IMR-90 (cell line): ENCODE measurements at regions not wholly inside any gene's neighbourhood (a gene's known extent, or its start where the extent isn't known, plus 50 kb on each side); places are given as distances from the start of the nearest gene placed in this dataset.

Experiments
- CHD1 ChIP-seq: IDR thresholded peaks from 2 replicates; pipeline ENCODE4 v1.6.1; 2012; ENCODE audit warnings: low read depth, low read length, improper control_type of control experiment
- CTCF ChIP-seq: conservative IDR thresholded peaks from 2 replicates; pipeline ENCODE4 v1.5.1; 2012; ENCODE audit warnings: mild to moderate bottlenecking, low read depth, low read length, improper control_type of control experiment
- MAFK ChIP-seq: IDR thresholded peaks from 2 replicates; pipeline ENCODE4 v1.6.1; 2012; ENCODE audit warnings: low read depth, low read length, improper control_type of control experiment
- MAZ ChIP-seq: IDR thresholded peaks from 2 replicates; pipeline ENCODE4 v1.6.1; 2012; ENCODE audit warnings: low read depth, mild to moderate bottlenecking, low read length, improper control_type of control experiment, moderate library complexity, borderline replicate concordance
- MXI1 ChIP-seq: IDR thresholded peaks from 2 replicates; pipeline ENCODE4 v1.6.1; 2012; ENCODE audit warnings: low read depth, mild to moderate bottlenecking, low read length, moderate library complexity, borderline replicate concordance
- POLR2A ChIP-seq: IDR thresholded peaks from 2 replicates; pipeline ENCODE4 v1.6.1; 2012; ENCODE audit warnings: mild to moderate bottlenecking, low read depth, low read length
- RAD21 ChIP-seq: IDR thresholded peaks from 2 replicates; pipeline ENCODE4 v1.6.1; 2012; ENCODE audit warnings: low read length, improper control_type of control experiment
- RCOR1 ChIP-seq: IDR thresholded peaks from 2 replicates; pipeline ENCODE4 v1.6.1; 2012; ENCODE audit warnings: mild to moderate bottlenecking, low read length, improper control_type of control experiment; ENCODE audit not compliant: insufficient replicate concordance
- RFX5 ChIP-seq: IDR thresholded peaks from 2 replicates; pipeline ENCODE4 v1.8.0; 2012; ENCODE audit warnings: low read depth, mild to moderate bottlenecking, low read length, moderate library complexity
- SMC3 ChIP-seq: fragments of 150-350 bp; IDR thresholded peaks from 2 replicates; pipeline ENCODE4 v1.6.1; 2016; ENCODE audit warnings: low read depth, mild to moderate bottlenecking, antibody characterized with exemption, low read length, moderate library complexity
- TF ChIP-seq, protein P1 (sequence below): fragments of 150-350 bp; IDR thresholded peaks from 2 replicates; pipeline ENCODE4 v1.6.1; 2016; ENCODE audit warnings: low read depth, mild to moderate bottlenecking, low read length, moderate library complexity, borderline replicate concordance

DNA sequence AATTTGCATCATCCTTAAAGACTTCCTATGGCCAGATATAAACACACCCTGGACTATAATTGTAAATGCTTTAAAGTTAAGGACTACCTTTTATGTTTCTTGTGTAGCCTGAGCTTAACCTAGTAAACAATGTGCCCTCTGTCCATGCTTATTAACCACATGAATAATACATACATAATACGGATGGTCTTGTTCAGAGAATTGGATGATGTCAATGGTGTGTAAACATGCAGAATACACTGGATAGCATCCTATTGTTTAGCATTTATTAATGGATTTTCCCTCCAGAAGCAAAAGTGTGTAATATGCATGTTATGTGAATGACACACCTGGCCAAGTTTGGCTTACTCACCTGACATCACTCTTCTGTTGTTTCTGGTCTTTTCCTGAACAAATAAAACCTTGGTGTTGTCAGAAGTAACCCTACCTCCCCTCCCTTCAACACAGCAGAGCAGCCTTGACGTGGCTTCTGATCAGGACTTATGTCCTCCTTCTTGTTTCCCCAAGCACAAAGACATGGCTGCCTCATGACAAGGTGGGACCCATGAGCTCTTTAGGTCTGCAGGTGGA lies 517.9 kb downstream of the MTRR start:
- TF ChIP-seq CHD1 (no peak), MXI1 (no peak), CTCF (no peak), POLR2A (no peak), RAD21 (no peak), RFX5 (no peak), MAZ (no peak), RCOR1 (no peak), SMC3 (no peak), MAFK (no peak)
- TF ChIP-seq, protein P1, sequence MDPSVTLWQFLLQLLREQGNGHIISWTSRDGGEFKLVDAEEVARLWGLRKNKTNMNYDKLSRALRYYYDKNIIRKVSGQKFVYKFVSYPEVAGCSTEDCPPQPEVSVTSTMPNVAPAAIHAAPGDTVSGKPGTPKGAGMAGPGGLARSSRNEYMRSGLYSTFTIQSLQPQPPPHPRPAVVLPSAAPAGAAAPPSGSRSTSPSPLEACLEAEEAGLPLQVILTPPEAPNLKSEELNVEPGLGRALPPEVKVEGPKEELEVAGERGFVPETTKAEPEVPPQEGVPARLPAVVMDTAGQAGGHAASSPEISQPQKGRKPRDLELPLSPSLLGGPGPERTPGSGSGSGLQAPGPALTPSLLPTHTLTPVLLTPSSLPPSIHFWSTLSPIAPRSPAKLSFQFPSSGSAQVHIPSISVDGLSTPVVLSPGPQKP = no peak
